ENCODE measurements at regions not wholly inside any gene's neighbourhood (a gene's known extent, or its start where the extent isn't known, plus 50 kb on each side); places are given as distances from the start of the nearest gene placed in this dataset.
"Not testable (repeated sequence)": the region's sequence is repeated elsewhere in the genome, so short reads cannot be mapped to it uniquely, and the experiment has no call there.

DNA sequence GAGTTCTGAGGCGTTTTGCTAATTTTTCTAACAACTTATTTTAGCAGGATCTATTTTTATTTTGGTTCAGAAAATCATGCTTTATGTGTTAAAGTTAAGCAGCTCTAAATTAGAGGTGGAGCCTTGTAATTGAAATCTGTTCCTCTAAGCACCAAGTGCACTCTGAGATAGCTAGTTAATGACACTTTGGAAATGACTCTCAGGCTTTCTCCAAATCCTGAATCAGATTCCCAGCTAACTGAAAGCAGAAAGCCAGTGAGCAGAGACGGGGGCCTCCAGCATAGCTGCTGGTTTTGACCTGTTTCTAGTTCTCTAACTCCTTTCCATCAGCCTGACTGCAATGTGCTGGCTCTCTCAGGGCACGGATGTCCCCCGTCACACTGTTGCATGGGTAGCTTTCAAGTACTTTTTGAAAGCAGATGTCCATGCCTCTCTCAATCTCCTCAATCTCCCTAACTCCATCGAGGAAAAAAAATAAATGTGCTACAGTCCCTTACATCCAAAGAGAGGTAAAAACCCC, 326.5 kb downstream of the SATB2 start:
- no peak for FAIRE-seq

- FAIRE-seq = no peak
Measured at GRCh38 chr2:199130501-199130900, 327.2 kb downstream of the SATB2 start.

- no peak for FAIRE-seq
Measured at GRCh38 chr2:199128476-199129229, 329.1 kb downstream of the SATB2 start.

DNA sequence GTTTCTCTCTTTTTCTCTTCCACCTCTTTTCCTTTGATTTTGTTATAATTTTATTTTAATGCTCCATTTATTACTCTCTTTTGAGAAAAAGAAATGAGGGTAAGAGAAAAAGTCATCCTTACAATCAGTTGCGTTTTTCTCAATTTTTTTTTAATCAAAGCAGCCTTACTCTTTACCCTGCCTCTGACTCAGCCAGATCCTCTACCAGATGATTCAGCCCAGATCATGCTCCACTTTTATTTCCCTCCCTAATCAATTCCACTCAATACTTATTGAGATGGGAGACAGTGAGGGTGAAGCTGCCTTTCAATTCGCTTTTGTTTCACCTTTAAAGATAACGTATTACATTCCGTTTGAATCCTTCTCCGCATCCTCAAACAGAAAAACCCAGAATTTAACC, 337.9 kb downstream of the SATB2 start:
- no peak for FAIRE-seq

GRCh38 chr2:199118673-199119112, 339.0 kb downstream of the SATB2 start:
- FAIRE-seq = no peak

DNA sequence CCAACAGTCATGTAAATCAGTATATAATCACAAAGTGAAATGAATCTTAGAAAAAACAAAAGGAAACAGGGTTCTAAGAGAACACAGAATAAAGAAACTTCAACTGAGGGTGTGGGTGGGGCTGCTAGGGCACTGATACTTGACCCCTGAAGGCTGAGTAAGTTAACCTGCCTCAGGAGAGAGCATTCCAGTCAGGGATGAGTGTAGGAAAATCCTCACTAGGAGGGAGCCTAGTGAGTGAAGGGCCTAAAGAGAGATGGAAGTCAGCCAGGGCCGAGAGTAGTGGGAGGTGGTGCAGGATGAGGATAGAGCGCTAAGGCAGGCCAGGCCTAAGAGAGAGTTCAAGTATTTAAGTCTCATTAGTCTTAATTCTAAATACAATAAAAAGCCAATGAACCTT, 342.6 kb downstream of the SATB2 start:
- no peak for FAIRE-seq

DNA sequence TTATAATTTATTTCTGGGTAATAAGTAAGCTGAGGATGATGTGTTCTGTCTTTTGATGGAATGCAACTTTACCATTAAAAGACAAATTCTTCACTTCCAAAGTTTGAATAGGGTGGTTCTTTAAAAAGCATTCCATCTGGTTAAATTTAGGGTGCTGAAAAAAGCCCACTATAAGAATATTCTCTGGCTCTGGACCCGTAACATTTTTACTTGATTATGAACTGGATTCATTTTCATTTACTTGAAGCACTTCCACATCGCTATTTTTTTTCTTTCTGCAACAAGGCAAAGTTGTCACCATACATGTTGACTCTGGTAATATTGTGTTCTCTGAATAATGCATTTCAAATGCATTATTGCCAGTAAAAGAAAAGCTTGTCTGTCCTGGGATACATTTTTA, 344.6 kb downstream of the SATB2 start:
- no peak for FAIRE-seq

DNA sequence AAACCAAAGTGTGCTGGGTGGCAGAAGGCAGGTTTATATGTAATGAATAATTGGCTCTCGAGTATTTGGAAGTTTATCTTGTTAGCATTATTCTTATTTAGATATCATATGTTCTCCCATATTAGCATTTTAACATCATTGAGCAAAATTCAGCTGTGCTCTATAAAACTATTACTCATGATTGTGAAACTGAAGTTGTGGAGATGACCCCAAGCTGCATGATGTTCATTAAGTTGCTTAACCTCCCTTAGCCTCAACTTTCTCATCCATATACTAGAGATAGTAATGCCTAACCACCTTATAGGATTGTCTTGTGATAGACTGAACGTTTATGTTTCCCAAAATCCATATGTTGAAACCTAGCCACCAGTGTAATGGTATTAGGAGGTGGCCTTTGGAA, 346.3 kb downstream of the SATB2 start:
- no peak for FAIRE-seq

GRCh38 chr2:199108056-199108455, 349.7 kb downstream of the SATB2 start:
- FAIRE-seq = no peak

DNA sequence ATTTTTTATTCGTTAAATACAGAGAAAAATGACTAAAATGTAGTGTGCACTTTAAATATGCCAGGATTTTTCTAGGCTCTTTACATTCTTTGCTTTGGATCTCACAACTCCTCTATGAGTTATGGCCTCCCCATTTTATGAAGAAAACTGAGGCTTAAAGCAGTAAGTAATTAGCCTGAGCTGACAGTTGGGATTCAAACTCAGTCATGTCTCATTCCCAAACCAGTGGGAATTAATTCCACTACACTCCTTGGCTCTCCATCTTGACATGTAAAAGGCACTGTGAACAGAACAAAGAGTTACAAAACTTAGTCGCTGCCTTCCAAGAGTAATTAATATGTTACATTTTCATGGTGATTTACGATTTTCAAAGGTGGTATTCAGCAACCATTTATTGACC, 351.9 kb downstream of the SATB2 start:
- FAIRE-seq = no peak

DNA sequence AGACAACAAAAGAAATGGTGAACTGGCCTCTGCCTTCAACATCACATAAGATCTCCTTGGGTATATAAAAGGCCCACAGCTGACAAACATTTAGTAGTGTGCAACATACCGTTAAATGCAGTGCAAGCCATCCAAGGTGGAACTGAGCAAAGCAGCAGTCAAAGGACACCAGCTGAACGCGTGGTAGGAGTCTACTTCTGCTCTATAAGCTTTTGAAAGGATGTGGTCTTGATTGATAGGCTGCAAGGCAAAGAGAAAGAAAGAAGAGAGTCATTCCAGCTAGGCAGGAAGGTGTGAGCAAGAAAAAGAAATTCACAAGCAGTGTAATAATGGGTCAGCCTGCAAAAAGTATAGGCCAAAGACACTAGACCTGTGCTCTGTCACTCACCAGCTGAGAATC, 356.3 kb downstream of the SATB2 start:
- FAIRE-seq = no peak

- no peak for FAIRE-seq
Measured at GRCh38 chr2:199100326-199101110, 357.2 kb downstream of the SATB2 start.

GRCh38 chr2:199092419-199092818, 365.3 kb downstream of the SATB2 start:
- FAIRE-seq = no peak

DNA sequence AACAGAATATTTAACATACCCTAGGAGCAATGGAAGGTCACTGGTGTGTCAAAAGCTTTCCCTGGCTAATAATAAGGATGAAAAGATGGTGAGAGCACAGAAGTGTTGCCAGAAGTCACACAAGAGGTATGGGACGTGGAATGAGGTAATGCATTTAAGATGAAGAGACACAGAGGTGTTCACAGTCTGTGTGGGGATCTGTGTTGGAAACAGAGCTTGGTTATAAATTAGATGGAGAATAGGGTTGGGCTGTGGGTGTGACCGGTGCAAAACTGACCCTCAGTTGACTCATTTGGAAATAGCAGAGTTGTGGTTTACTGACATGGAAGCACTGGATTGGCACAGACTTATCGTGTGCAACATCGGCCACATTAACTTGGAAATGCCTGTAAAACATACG, 372.5 kb downstream of the SATB2 start:
- FAIRE-seq = no peak

- no peak for FAIRE-seq
Measured at GRCh38 chr2:199070322-199070949, 387.3 kb downstream of the SATB2 start.

GRCh38 chr2:199064201-199064600, 393.5 kb downstream of the SATB2 start:
- FAIRE-seq = no peak

DNA sequence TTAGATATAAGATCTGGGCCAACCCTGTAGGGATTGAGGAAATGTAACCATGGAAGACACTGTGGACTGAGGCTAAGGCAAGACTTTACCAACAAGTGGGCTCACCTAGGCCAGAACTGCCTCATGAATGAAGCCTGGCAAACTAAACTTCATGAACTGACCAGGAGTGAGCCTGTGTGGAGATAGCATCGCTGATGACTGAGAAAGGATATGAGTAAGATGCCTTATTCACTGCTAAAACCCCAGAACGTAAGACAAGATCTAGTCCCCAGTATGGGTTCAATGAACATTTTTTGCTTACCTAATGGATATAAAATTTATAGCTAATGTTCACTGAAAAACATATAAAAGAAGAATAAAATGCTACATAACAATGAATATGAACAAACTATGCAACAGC, 399.8 kb downstream of the SATB2 start:
- FAIRE-seq = no peak

DNA sequence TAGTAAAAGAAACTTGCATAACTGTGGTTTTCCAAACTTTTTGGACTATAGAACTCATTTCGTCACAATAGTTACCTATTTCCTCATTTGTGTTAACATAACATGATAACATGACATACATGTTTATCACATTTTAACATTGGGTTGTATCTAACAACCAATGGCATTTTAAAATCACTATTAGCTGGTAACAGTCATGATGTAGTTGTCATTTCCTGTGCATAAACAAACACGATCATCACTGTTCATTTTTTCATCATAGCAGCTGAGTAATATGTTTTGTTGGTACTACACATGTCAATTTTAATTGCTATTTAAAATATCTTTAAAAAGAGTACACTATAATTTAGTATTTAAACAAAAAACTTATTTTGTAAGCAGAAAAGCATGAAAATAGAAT, 402.4 kb downstream of the SATB2 start:
- no peak for FAIRE-seq

GRCh38 chr2:199042660-199043379, 414.9 kb downstream of the SATB2 start:
- FAIRE-seq = no peak

- FAIRE-seq = no peak
Measured at GRCh38 chr2:199040522-199040921, 417.2 kb downstream of the SATB2 start.

DNA sequence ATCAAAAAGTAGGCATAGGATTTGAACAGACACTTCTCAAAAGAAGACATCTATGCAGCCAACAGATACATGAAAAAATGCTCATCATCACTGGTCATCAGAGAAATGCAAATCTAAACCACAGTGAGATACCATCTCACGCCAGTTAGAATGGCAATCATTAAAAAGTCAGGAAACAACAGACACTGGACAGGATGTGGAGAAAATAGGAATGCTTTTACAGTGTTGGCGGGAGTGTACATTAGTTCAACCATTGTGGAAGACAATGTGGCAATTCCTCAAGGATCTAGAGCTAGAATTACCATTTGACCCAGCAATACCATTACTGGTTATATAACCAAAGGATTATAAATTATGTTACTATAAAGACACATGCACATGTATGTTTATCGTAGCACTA, 424.0 kb downstream of the SATB2 start:
- not testable (repeated sequence) for FAIRE-seq

DNA sequence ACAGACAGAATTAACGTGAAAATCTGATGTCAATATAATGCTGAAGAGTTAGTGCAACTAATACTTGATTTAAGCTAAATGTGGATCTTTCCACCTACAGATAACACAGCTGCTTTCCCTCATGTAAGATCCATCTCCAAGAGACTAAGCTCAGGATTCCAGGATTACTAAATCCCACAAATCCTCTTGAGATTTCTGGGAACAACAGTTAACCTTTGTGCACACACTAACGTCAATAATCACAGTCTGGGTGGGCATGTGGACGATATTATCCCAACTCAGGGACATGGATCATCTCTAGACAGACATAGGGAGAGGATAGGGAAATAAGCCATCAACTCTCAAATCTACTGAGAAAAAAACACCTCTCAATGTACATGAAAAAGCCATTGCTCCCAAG, 432.6 kb downstream of the SATB2 start:
- no peak for FAIRE-seq

GRCh38 chr2:199024224-199024623, 433.5 kb downstream of the SATB2 start:
- no peak for FAIRE-seq

All from colon (tissue), 2 donors.